ENCODE measurements at regions not wholly inside any gene's neighbourhood (a gene's known extent, or its start where the extent isn't known, plus 50 kb on each side); places are given as distances from the start of the nearest gene placed in this dataset.

- Histone ChIP-seq H4K20me1 (ENCODE audit: insufficient read depth, low read depth, low read length) (no peaks in the 10 kb centered on the region), H2AFZ (ENCODE audit: low read length) (no peak overlapping the region), H3K79me2 (ENCODE audit: low read length) (no peaks in the 10 kb centered on the region), H3K27ac (ENCODE audit: low read length) (no peak overlapping the region), H3K9ac (ENCODE audit: low read length) (no peak overlapping the region), H3K9me3 (ENCODE audit: low read length) (no peaks in the 10 kb centered on the region), H3K4me3 (ENCODE audit: low read length) (no peak overlapping the region), H3K9me2 (replicated peaks; ENCODE audit: insufficient read depth, low read length) (no peaks in the 10 kb centered on the region), H3K4me2 (ENCODE audit: low read depth, low read length, poor library complexity, severe bottlenecking) (no peak overlapping the region), H3K36me3 (ENCODE audit: insufficient read depth, low read length) (no peaks in the 10 kb centered on the region), H3K27me3 (ENCODE audit: low read length) (no peaks in the 10 kb centered on the region), H3K4me1 (ENCODE audit: low read length) (no peaks in the 10 kb centered on the region)
- DNase-seq = no peak
Observed at GRCh38 chr2:226378753-226379705, 420.6 kb downstream of the IRS1 start.

GRCh38 chr2:226376516-226377180, 423.0 kb downstream of the IRS1 start:
- H3K79me2 ChIP-seq (ENCODE audit: low read length) = no peaks in the 10 kb centered on the region
- no peak overlapping the region for H3K27ac ChIP-seq (ENCODE audit: low read length)
- no peaks in the 10 kb centered on the region for H3K9me3 ChIP-seq (ENCODE audit: low read length)
- no peak overlapping the region for H3K9ac ChIP-seq (ENCODE audit: low read length)
- no peak overlapping the region for H2AFZ ChIP-seq (ENCODE audit: low read length)
- H3K4me1 ChIP-seq (ENCODE audit: low read length) = no peaks in the 10 kb centered on the region
- H3K4me3 ChIP-seq (ENCODE audit: low read length) = no peak overlapping the region
- no peaks in the 10 kb centered on the region for H3K36me3 ChIP-seq (ENCODE audit: insufficient read depth, low read length)
- H3K9me2 ChIP-seq (replicated peaks; ENCODE audit: insufficient read depth, low read length) = no peaks in the 10 kb centered on the region
- no peak for DNase-seq
- no peaks in the 10 kb centered on the region for H4K20me1 ChIP-seq (ENCODE audit: insufficient read depth, low read depth, low read length)
- H3K27me3 ChIP-seq (ENCODE audit: low read length) = no peaks in the 10 kb centered on the region
- no peak overlapping the region for H3K4me2 ChIP-seq (ENCODE audit: low read depth, low read length, poor library complexity, severe bottlenecking)

- no peaks in the 10 kb centered on the region for H4K20me1 ChIP-seq (ENCODE audit: insufficient read depth, low read depth, low read length)
- H2AFZ ChIP-seq (ENCODE audit: low read length) = no peak overlapping the region
- H3K4me2 ChIP-seq (ENCODE audit: low read depth, low read length, poor library complexity, severe bottlenecking) = no peak overlapping the region
- H3K27ac ChIP-seq (ENCODE audit: low read length) = no peak overlapping the region
- no peak overlapping the region for H3K4me3 ChIP-seq (ENCODE audit: low read length)
- H3K4me1 ChIP-seq (ENCODE audit: low read length) = no peaks in the 10 kb centered on the region
- no peaks in the 10 kb centered on the region for H3K36me3 ChIP-seq (ENCODE audit: insufficient read depth, low read length)
- no peaks in the 10 kb centered on the region for H3K9me3 ChIP-seq (ENCODE audit: low read length)
- no peak for DNase-seq
- no peaks in the 10 kb centered on the region for H3K9me2 ChIP-seq (replicated peaks; ENCODE audit: insufficient read depth, low read length)
- no peak overlapping the region for H3K9ac ChIP-seq (ENCODE audit: low read length)
- H3K79me2 ChIP-seq (ENCODE audit: low read length) = no peaks in the 10 kb centered on the region
- no peaks in the 10 kb centered on the region for H3K27me3 ChIP-seq (ENCODE audit: low read length)
Observed at GRCh38 chr2:226366920-226367319, 432.7 kb downstream of the IRS1 start.

GRCh38 chr2:226364217-226364616, 435.4 kb downstream of the IRS1 start:
- Histone ChIP-seq H4K20me1 (ENCODE audit: insufficient read depth, low read depth, low read length) (no peaks in the 10 kb centered on the region), H3K27ac (ENCODE audit: low read length) (no peak overlapping the region), H3K9me2 (replicated peaks; ENCODE audit: insufficient read depth, low read length) (no peaks in the 10 kb centered on the region), H3K36me3 (ENCODE audit: insufficient read depth, low read length) (no peaks in the 10 kb centered on the region), H3K9ac (ENCODE audit: low read length) (no peak overlapping the region), H3K9me3 (ENCODE audit: low read length) (no peaks in the 10 kb centered on the region), H3K4me1 (ENCODE audit: low read length) (no peaks in the 10 kb centered on the region), H3K79me2 (ENCODE audit: low read length) (no peaks in the 10 kb centered on the region), H3K27me3 (ENCODE audit: low read length) (no peaks in the 10 kb centered on the region), H2AFZ (ENCODE audit: low read length) (no peak overlapping the region), H3K4me2 (ENCODE audit: low read depth, low read length, poor library complexity, severe bottlenecking) (no peak overlapping the region), H3K4me3 (ENCODE audit: low read length) (no peak overlapping the region)
- DNase-seq = no peak

GRCh38 chr2:226362980-226363379, 436.6 kb downstream of the IRS1 start:
- H4K20me1 ChIP-seq (ENCODE audit: insufficient read depth, low read depth, low read length) = no peaks in the 10 kb centered on the region
- no peak overlapping the region for H3K4me2 ChIP-seq (ENCODE audit: low read depth, low read length, poor library complexity, severe bottlenecking)
- H3K79me2 ChIP-seq (ENCODE audit: low read length) = no peaks in the 10 kb centered on the region
- H2AFZ ChIP-seq (ENCODE audit: low read length) = no peak overlapping the region
- no peak overlapping the region for H3K4me3 ChIP-seq (ENCODE audit: low read length)
- H3K27me3 ChIP-seq (ENCODE audit: low read length) = no peaks in the 10 kb centered on the region
- H3K4me1 ChIP-seq (ENCODE audit: low read length) = no peaks in the 10 kb centered on the region
- no peaks in the 10 kb centered on the region for H3K9me3 ChIP-seq (ENCODE audit: low read length)
- no peak for DNase-seq
- H3K9ac ChIP-seq (ENCODE audit: low read length) = no peak overlapping the region
- no peaks in the 10 kb centered on the region for H3K36me3 ChIP-seq (ENCODE audit: insufficient read depth, low read length)
- no peaks in the 10 kb centered on the region for H3K9me2 ChIP-seq (replicated peaks; ENCODE audit: insufficient read depth, low read length)
- H3K27ac ChIP-seq (ENCODE audit: low read length) = no peak overlapping the region

- no peak overlapping the region for H3K4me2 ChIP-seq (ENCODE audit: low read depth, low read length, poor library complexity, severe bottlenecking)
- no peak overlapping the region for H3K9ac ChIP-seq (ENCODE audit: low read length)
- no peak for DNase-seq
- no peaks in the 10 kb centered on the region for H3K36me3 ChIP-seq (ENCODE audit: insufficient read depth, low read length)
- H3K9me3 ChIP-seq (ENCODE audit: low read length) = no peaks in the 10 kb centered on the region
- H4K20me1 ChIP-seq (ENCODE audit: insufficient read depth, low read depth, low read length) = no peaks in the 10 kb centered on the region
- H3K27ac ChIP-seq (ENCODE audit: low read length) = no peak overlapping the region
- no peak overlapping the region for H2AFZ ChIP-seq (ENCODE audit: low read length)
- no peak overlapping the region for H3K4me3 ChIP-seq (ENCODE audit: low read length)
- H3K9me2 ChIP-seq (replicated peaks; ENCODE audit: insufficient read depth, low read length) = no peaks in the 10 kb centered on the region
- H3K27me3 ChIP-seq (ENCODE audit: low read length) = no peaks in the 10 kb centered on the region
- no peaks in the 10 kb centered on the region for H3K4me1 ChIP-seq (ENCODE audit: low read length)
- H3K79me2 ChIP-seq (ENCODE audit: low read length) = no peaks in the 10 kb centered on the region
Observed at GRCh38 chr2:226360658-226361057, 439.0 kb downstream of the IRS1 start.

GRCh38 chr2:226358688-226359087, 440.9 kb downstream of the IRS1 start:
- no peak for DNase-seq
- no peaks in the 10 kb centered on the region for H3K79me2 ChIP-seq (ENCODE audit: low read length)
- H3K4me1 ChIP-seq (ENCODE audit: low read length) = no peaks in the 10 kb centered on the region
- H3K4me2 ChIP-seq (ENCODE audit: low read depth, low read length, poor library complexity, severe bottlenecking) = no peak overlapping the region
- H3K4me3 ChIP-seq (ENCODE audit: low read length) = no peak overlapping the region
- no peak overlapping the region for H2AFZ ChIP-seq (ENCODE audit: low read length)
- no peaks in the 10 kb centered on the region for H3K36me3 ChIP-seq (ENCODE audit: insufficient read depth, low read length)
- no peaks in the 10 kb centered on the region for H3K9me3 ChIP-seq (ENCODE audit: low read length)
- H3K9me2 ChIP-seq (replicated peaks; ENCODE audit: insufficient read depth, low read length) = no peaks in the 10 kb centered on the region
- H4K20me1 ChIP-seq (ENCODE audit: insufficient read depth, low read depth, low read length) = no peaks in the 10 kb centered on the region
- H3K27me3 ChIP-seq (ENCODE audit: low read length) = no peaks in the 10 kb centered on the region
- H3K27ac ChIP-seq (ENCODE audit: low read length) = no peak overlapping the region
- no peak overlapping the region for H3K9ac ChIP-seq (ENCODE audit: low read length)

GRCh38 chr2:226357816-226358215, 441.8 kb downstream of the IRS1 start:
- H3K27ac ChIP-seq (ENCODE audit: low read length) = no peak overlapping the region
- DNase-seq = no peak
- no peaks in the 10 kb centered on the region for H4K20me1 ChIP-seq (ENCODE audit: insufficient read depth, low read depth, low read length)
- H3K4me1 ChIP-seq (ENCODE audit: low read length) = peaks cover 5% of the 10 kb centered on the region; the same call in 1 of the 2 replicates
- no peak overlapping the region for H3K9ac ChIP-seq (ENCODE audit: low read length)
- no peaks in the 10 kb centered on the region for H3K9me3 ChIP-seq (ENCODE audit: low read length)
- H3K27me3 ChIP-seq (ENCODE audit: low read length) = no peaks in the 10 kb centered on the region
- no peaks in the 10 kb centered on the region for H3K79me2 ChIP-seq (ENCODE audit: low read length)
- H3K4me3 ChIP-seq (ENCODE audit: low read length) = no peak overlapping the region
- H3K4me2 ChIP-seq (ENCODE audit: low read depth, low read length, poor library complexity, severe bottlenecking) = no peak overlapping the region
- H3K9me2 ChIP-seq (replicated peaks; ENCODE audit: insufficient read depth, low read length) = no peaks in the 10 kb centered on the region
- H2AFZ ChIP-seq (ENCODE audit: low read length) = no peak overlapping the region
- no peaks in the 10 kb centered on the region for H3K36me3 ChIP-seq (ENCODE audit: insufficient read depth, low read length)
